H9 (cell line): ENCODE measurements at regions not wholly inside any gene's neighbourhood (a gene's known extent, or its start where the extent isn't known, plus 50 kb on each side); places are given as distances from the start of the nearest gene placed in this dataset.
"Not testable (repeated sequence)": the region's sequence is repeated elsewhere in the genome, so short reads cannot be mapped to it uniquely, and the experiment has no call there.

Source experiments
- DNase-seq: peaks from one replicate; pipeline ENCODE4 v3.0.0-alpha.2; 2017
- H2AFZ ChIP-seq: one replicate; pipeline ENCODE4 v1.6.1; 2013; ENCODE audit warnings: mild to moderate bottlenecking, low read length, control low read depth, moderate library complexity
- H2AK5ac ChIP-seq: 2 replicates; pipeline ENCODE4 v1.6.1; 2013; ENCODE audit warnings: low read length, control low read depth, mixed read lengths; ENCODE audit not compliant: insufficient read length
- H2BK120ac ChIP-seq: one replicate; pipeline ENCODE4 v1.6.1; 2013; ENCODE audit warnings: low read depth, mild to moderate bottlenecking, low read length, control low read depth, inconsistent platforms; ENCODE audit not compliant: poor library complexity, severe bottlenecking
- H2BK12ac ChIP-seq: 2 replicates; pipeline ENCODE4 v1.6.1; 2013; ENCODE audit warnings: low read length, control low read depth, mixed read lengths, low read depth; ENCODE audit not compliant: insufficient read length
- H2BK15ac ChIP-seq: 2 replicates; pipeline ENCODE4 v1.6.1; 2013; ENCODE audit warnings: low read depth, low read length, control low read depth
- H2BK20ac ChIP-seq: one replicate; pipeline ENCODE4 v1.6.1; 2013; ENCODE audit warnings: low read depth, mild to moderate bottlenecking, low read length, control low read depth, inconsistent platforms; ENCODE audit not compliant: poor library complexity, severe bottlenecking
- H2BK5ac ChIP-seq: 2 replicates; pipeline ENCODE4 v1.6.1; 2013; ENCODE audit warnings: low read length, control low read depth, mixed read lengths; ENCODE audit not compliant: insufficient read length
- H3K14ac ChIP-seq: 2 replicates; pipeline ENCODE4 v1.6.1; 2013; ENCODE audit warnings: low read length, control low read depth; ENCODE audit not compliant: insufficient read depth
- H3K18ac ChIP-seq: 2 replicates; pipeline ENCODE4 v1.6.1; 2013; ENCODE audit warnings: low read depth, mild to moderate bottlenecking, mixed read lengths, low read length, control low read depth; ENCODE audit not compliant: insufficient read length
- H3K23ac ChIP-seq: 2 replicates; pipeline ENCODE4 v1.6.1; 2013; ENCODE audit warnings: low read length, control low read depth, mixed read lengths, low read depth; ENCODE audit not compliant: insufficient read length
- H3K23me2 ChIP-seq: 2 replicates; pipeline ENCODE4 v1.6.1; 2013; ENCODE audit warnings: low read depth, mild to moderate bottlenecking, mixed read lengths, low read length, control low read depth; ENCODE audit not compliant: insufficient read length, poor library complexity, severe bottlenecking
- H3K27ac ChIP-seq: 2 replicates; pipeline ENCODE4 v1.5.1; 2013; ENCODE audit warnings: low read length, control low read depth, mixed read lengths, low read depth; ENCODE audit not compliant: insufficient read length
- H3K27me3 ChIP-seq: 2 replicates; pipeline ENCODE4 v1.6.1; 2013; ENCODE audit warnings: low read length, control low read depth, inconsistent platforms; ENCODE audit not compliant: insufficient read depth
- H3K4ac ChIP-seq: 2 replicates; pipeline ENCODE4 v1.6.1; 2013; ENCODE audit warnings: low read depth, mild to moderate bottlenecking, control low read depth, inconsistent platforms, low read length, moderate library complexity
- H3K4me1 ChIP-seq: 2 replicates; pipeline ENCODE4 v1.6.1; 2013; ENCODE audit warnings: low read length, control low read depth, inconsistent platforms; ENCODE audit not compliant: insufficient read depth
- H3K4me2 ChIP-seq: 2 replicates; pipeline ENCODE4 v1.6.1; 2013; ENCODE audit warnings: low read length, control low read depth, mixed read lengths; ENCODE audit not compliant: insufficient read length, insufficient read depth
- H3K56ac ChIP-seq: 2 replicates; pipeline ENCODE4 v1.6.1; 2013; ENCODE audit warnings: low read depth, mild to moderate bottlenecking, mixed read lengths, low read length, control low read depth; ENCODE audit not compliant: insufficient read length
- H3K79me1 ChIP-seq: 2 replicates; pipeline ENCODE4 v1.6.1; 2013; ENCODE audit warnings: low read depth, mild to moderate bottlenecking, moderate library complexity, low read length, control low read depth, inconsistent platforms; ENCODE audit not compliant: insufficient read depth, poor library complexity, severe bottlenecking
- H3K79me2 ChIP-seq: 2 replicates; pipeline ENCODE4 v1.6.1; 2013; ENCODE audit warnings: low read length, control low read depth, inconsistent platforms; ENCODE audit not compliant: insufficient read depth
- H3K9ac ChIP-seq: 2 replicates; pipeline ENCODE4 v1.6.1; 2013; ENCODE audit warnings: low read length, control low read depth, mixed read lengths; ENCODE audit not compliant: insufficient read length; ENCODE audit errors: extremely low read depth
- H3K9me3 ChIP-seq: one replicate; pipeline ENCODE4 v1.6.1; 2013; ENCODE audit warnings: low read depth, low read length, inconsistent platforms; ENCODE audit not compliant: control insufficient read depth
- H3T11ph ChIP-seq: one replicate; pipeline ENCODE4 v1.6.1; 2013; ENCODE audit warnings: mild to moderate bottlenecking, low read length, control low read depth, inconsistent platforms
- H4K20me1 ChIP-seq: one replicate; pipeline ENCODE4 v1.6.1; 2013; ENCODE audit not compliant: control insufficient read depth, insufficient read length, insufficient read depth
- H4K5ac ChIP-seq: 2 replicates; pipeline ENCODE4 v1.6.1; 2013; ENCODE audit warnings: low read depth, mild to moderate bottlenecking, mixed read lengths, low read length, control low read depth; ENCODE audit not compliant: insufficient read length
- H4K8ac ChIP-seq: replicated peaks from 2 replicates; pipeline ENCODE4 v1.6.1; 2013; ENCODE audit warnings: low read length, control low read depth, mixed read lengths, low read depth; ENCODE audit not compliant: insufficient read length
- H4K91ac ChIP-seq: 2 replicates; pipeline ENCODE4 v1.6.1; 2013; ENCODE audit warnings: low read depth, mild to moderate bottlenecking, moderate library complexity, mixed read lengths, low read length, control low read depth; ENCODE audit not compliant: insufficient read length
- H3K27ac Mint-ChIP-seq, 3 experiments: 2 replicates in 2 of 3; 3 replicates in 1 of 3; pipeline ENCODE4 v1.8.0; 2020 to 2021; ENCODE audit warnings: mixed read lengths in 3 of 3, mild to moderate bottlenecking in 1 of 3, moderate library complexity in 1 of 3
- H3K27me3 Mint-ChIP-seq: 2 replicates; pipeline ENCODE4 v1.8.0; 2021; ENCODE audit warnings: low read depth, mild to moderate bottlenecking, moderate library complexity, mixed read lengths
- H3K36me3 Mint-ChIP-seq, 3 experiments: 2 replicates in 2 of 3; 3 replicates in 1 of 3; pipeline ENCODE4 v1.8.0; 2020 to 2021; ENCODE audit warnings: low read depth in 3 of 3, mixed read lengths in 3 of 3; ENCODE audit not compliant: insufficient read depth in 1 of 3
- H3K4me1 Mint-ChIP-seq, 2 experiments: 2 replicates each; pipeline ENCODE4 v1.8.0; 2020; ENCODE audit warnings: mixed read lengths in 2 of 2
- H3K4me3 Mint-ChIP-seq, 2 experiments: 2 replicates in 1 of 2; 3 replicates in 1 of 2; pipeline ENCODE4 v1.8.0; 2020 to 2021; ENCODE audit warnings: mild to moderate bottlenecking in 2 of 2, mixed read lengths in 2 of 2, moderate library complexity in 1 of 2
- H3K9me3 Mint-ChIP-seq, 2 experiments: 2 replicates in 1 of 2; 3 replicates in 1 of 2; pipeline ENCODE4 v1.8.0; 2020; ENCODE audit warnings: mild to moderate bottlenecking in 2 of 2, mixed read lengths in 2 of 2, moderate library complexity in 1 of 2
- CTCF ChIP-seq: fragments of 200-600 bp; sonication (generic); conservative IDR thresholded peaks from 3 replicates; pipeline ENCODE4 v1.8.0; 2021; ENCODE audit warnings: antibody characterized with exemption, mild to moderate bottlenecking
- WGBS: extraction: QIAGEN DNeasy Blood & Tissue Kit; methylation state at CpG from one replicate; pipeline ENCODE4 v1.1.7; 2013; ENCODE audit warnings: missing lambda C conversion rate, low lambda C conversion rate, mixed read lengths; ENCODE audit not compliant: insufficient read length; ENCODE audit errors: extremely low coverage; 5-methylcytosine and 5-hydroxymethylcytosine counted together

- H3K9me3 ChIP-seq: no peaks in the 10 kb centered on the region
- H2BK15ac ChIP-seq: no peak overlapping the region
- no peak overlapping the region for H3K27ac Mint-ChIP-seq
- no peak overlapping the region for H3K4me3 Mint-ChIP-seq
- no peak overlapping the region for H3K56ac ChIP-seq
- H3K14ac ChIP-seq: no peak overlapping the region
- H3K23ac ChIP-seq: no peak overlapping the region
- H3K79me2 ChIP-seq: no peaks in the 10 kb centered on the region
- no peaks in the 10 kb centered on the region for H3K79me1 ChIP-seq
- H2AK5ac ChIP-seq: no peak overlapping the region
- H2AFZ ChIP-seq: no peak overlapping the region
- H3K27me3 Mint-ChIP-seq: no peaks in the 10 kb centered on the region
- H4K8ac ChIP-seq: no peak overlapping the region
- no peaks in the 10 kb centered on the region for H4K20me1 ChIP-seq
- no peaks in the 10 kb centered on the region for H3K4me1 Mint-ChIP-seq
- no peak overlapping the region for H2BK5ac ChIP-seq
- no peak overlapping the region for H2BK120ac ChIP-seq
- TF ChIP-seq CTCF: no peak
- no peaks in the 10 kb centered on the region for H3K27me3 ChIP-seq
- H3K9me3 Mint-ChIP-seq: no peaks in the 10 kb centered on the region
- H3K23me2 ChIP-seq: no peaks in the 10 kb centered on the region
- no peak overlapping the region for H4K91ac ChIP-seq
- WGBS: no CpG with 5 or more reads among the region's 6 CpGs
- H2BK20ac ChIP-seq: no peak overlapping the region
- H3K9ac ChIP-seq: no peak overlapping the region
- no peak overlapping the region for H3K4me2 ChIP-seq
- H3K18ac ChIP-seq: no peak overlapping the region
- no peak overlapping the region for H2BK12ac ChIP-seq
- no peak overlapping the region for H3K4ac ChIP-seq
- H3T11ph ChIP-seq: no peak overlapping the region
- no peak overlapping the region for H4K5ac ChIP-seq
- no peaks in the 10 kb centered on the region for H3K4me1 ChIP-seq
- H3K27ac ChIP-seq: no peak overlapping the region
- no peak for DNase-seq
- no peaks in the 10 kb centered on the region for H3K36me3 Mint-ChIP-seq
Measured at GRCh38 chr6:74568861-74569260, 637.0 kb downstream of the COL12A1 start.

- H4K5ac ChIP-seq, H2AK5ac ChIP-seq, H3K14ac ChIP-seq, H3K79me2 ChIP-seq, H2BK15ac ChIP-seq, H3K36me3 Mint-ChIP-seq, H3K27me3 ChIP-seq, H3K27ac Mint-ChIP-seq, H3K27me3 Mint-ChIP-seq, H3K79me1 ChIP-seq, H3K4me1 Mint-ChIP-seq, H2BK20ac ChIP-seq, H2BK12ac ChIP-seq, DNase-seq, H2BK5ac ChIP-seq, H2BK120ac ChIP-seq, H3K23me2 ChIP-seq, H3K9me3 Mint-ChIP-seq, H4K91ac ChIP-seq, H3K18ac ChIP-seq, H2AFZ ChIP-seq, H3K27ac ChIP-seq, H3K9ac ChIP-seq, H4K20me1 ChIP-seq, H3K4me3 Mint-ChIP-seq, H4K8ac ChIP-seq, H3K4me1 ChIP-seq, H3K4ac ChIP-seq, H3K9me3 ChIP-seq, H3K4me2 ChIP-seq, H3K23ac ChIP-seq, H3K56ac ChIP-seq, H3T11ph ChIP-seq: not testable (repeated sequence)
- no CpG with 5 or more reads among the region's 4 CpGs for WGBS
Measured at GRCh38 chr6:74567923-74568290, 637.9 kb downstream of the COL12A1 start.
